Posterior vena cava (tissue), 2 donors: ENCODE measurements at regions not wholly inside any gene's neighbourhood (a gene's known extent, or its start where the extent isn't known, plus 50 kb on each side); places are given as distances from the start of the nearest gene placed in this dataset.

Source experiments
- DNase-seq: peaks from one replicate; pipeline ENCODE4 v3.0.0-alpha.2; 2020; ENCODE audit warnings: low spot score
- intact Hi-C, 2 donors: fragments of 100-400 bp; cut with DNase I; formaldehyde crosslinking; loops; one replicate each; pipeline versions ENCODE4 v1.14.1 to v1.14.2; 2022 to 2023
- donor health status: DM: yes; HTN: yes; CAD: no.
- donor health status: DM: yes; HTN: yes; CAD: no.

GRCh38 chr12:91845365-91845764 lies 300.3 kb downstream of the BTG1 start:
- intact Hi-C loops = no loop called here
- DNase-seq = no peak

- intact Hi-C loops = no loop called here
- no peak for DNase-seq
These were observed 303.8 kb downstream of the BTG1 start for GRCh38 chr12:91841822-91842221.

DNA sequence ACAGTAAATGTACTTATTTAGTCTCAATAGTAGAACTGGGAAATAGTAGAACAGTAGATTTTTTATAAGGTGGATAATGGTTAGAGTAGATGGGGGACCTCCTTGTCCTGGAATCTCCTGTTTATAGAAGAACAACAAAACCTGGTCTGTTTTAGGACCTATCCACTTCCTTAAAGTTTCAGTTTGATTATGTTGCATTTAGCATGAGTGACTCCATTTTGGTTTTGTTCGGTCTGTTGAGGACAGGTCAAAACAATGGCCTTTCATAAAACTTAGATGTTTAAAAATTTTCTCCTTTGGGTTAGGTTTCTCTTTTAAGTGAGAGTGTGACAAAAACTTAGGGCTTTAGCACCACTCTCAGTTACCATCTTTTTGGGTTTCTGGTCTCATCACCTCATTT lies 308.9 kb downstream of the BTG1 start:
- DNase-seq = no peak
- intact Hi-C loops = no loop called here

DNA sequence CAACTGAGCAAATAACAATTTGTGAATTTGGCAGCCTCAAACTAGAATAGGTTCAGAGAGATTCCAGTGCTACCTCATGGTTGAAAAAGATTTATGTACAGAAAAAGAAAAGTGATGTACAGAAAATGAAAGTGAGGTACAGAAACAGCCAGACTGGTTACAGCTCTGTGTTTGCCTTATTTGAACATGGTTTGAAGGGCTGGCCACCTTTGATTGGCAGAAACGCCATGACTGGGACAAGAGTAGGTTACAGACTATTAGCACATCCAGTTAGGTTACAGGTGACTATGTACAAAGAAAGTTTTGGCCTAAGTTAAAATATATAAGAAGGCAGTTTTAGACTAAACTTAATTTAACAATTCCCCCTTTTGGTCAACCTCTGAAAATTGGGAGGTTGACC lies 309.4 kb downstream of the BTG1 start:
- intact Hi-C loops = no loop called here

DNA sequence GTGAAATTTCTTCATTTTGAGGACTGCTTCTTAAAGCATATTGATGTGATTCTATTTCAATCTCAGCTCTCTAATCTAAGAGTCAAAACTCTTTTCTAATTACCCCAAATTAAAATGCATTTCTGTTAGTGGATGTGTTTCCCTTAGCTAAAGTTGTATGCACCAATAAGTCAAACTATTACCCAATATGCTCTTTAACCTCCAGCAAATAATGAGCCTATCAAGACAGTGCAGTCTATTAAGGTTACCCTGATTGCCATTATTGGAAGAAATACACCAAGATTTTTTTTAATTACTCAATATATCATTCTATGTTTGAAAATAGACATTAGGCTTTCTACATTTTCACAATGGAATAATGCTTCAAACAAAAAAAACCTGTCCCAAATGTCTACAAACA lies 310.0 kb downstream of the BTG1 start:
- no peak for DNase-seq
- intact Hi-C loops = no loop called here

More for the DNA sequence above, 309.4 kb downstream of the BTG1 start:
- DNase-seq = no peak

DNA sequence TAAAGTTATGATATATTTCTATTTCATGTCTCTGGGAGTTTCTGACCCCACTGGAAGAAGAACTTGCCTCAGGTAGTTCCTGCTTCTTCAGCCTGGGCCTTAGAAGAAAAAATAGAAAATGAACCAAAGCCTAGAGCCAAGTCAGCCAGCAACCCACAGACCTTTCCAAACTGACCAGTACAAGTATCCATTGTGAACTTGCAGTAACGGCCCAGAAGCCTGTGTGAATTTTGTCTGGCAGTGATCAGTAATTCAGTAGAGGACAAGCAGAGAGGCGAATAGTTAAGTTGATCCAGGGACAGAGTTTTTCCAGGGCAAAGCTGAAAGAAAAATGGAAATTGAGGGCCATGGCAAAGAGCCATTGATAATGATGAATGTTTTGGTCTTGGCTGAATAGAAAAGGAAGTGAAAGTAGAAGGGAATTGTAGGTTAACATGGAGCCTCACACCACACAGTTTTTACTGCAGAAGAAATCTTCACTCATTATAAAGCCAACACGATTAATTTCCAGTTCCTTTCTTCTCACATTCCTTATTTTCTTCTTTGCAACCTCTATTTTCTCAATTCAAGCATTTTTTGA lies 311.8 kb downstream of the BTG1 start:
- no peak for DNase-seq
- intact Hi-C loops = no loop called here

- DNase-seq = no peak
- intact Hi-C loops = no loop called here
These were observed 319.6 kb downstream of the BTG1 start for GRCh38 chr12:91825999-91826398.

GRCh38 chr12:91824991-91825390 lies 320.7 kb downstream of the BTG1 start:
- intact Hi-C loops = no loop called here
- no peak for DNase-seq

GRCh38 chr12:91819132-91819447 lies 326.6 kb downstream of the BTG1 start:
- DNase-seq = no peak
- intact Hi-C loops = loop anchor here in 1 of 2 donors (10.0 kb wide), 1 partner anchor 326 kb away; the partner anchor contains the start of gene BTG1

DNA sequence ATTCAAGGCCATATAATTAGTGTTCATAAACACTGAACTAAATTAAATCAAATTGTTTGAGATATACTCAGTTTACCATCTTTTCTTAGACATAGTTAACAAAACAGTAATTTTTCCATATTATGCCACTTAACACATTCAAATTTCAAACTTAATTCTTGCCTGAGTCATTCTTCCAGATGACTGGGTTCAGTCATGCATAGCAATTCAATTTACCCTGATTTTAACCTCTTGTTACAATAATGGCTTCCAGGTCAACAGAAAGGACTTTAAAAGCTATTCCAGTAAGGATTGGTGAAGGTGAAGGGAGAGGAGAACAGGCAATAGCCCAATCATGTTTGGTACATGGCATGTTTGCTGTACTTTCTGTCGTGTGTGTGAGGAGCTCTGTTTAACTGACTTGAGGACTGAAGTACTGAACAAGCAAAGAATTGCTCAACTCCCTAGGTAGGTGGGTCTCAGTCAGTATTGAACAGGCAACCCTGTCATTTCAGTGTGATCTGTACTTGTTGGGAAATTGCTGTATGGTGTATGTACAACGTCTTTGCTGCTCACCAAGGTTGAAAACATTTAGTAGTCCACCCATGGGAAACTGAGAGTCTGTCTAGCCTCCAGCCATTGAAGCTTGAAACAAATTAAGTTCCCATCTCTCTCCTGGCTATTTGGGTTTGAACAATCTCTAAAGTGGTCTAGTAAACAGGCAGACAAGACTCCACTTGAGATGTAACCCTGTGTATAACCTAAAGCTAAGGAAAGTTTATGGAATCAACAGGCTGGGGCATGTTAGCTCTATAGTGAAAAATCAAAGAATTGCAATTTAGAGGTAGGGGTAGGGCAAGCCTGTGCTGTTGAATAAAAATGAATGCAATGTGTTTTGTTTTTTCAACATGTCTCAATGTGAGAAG lies 327.2 kb downstream of the BTG1 start:
- DNase-seq = no peak
- intact Hi-C loops = loop anchor here in 1 of 2 donors (10.0 kb wide), 1 partner anchor 326 kb away; the partner anchor contains the start of gene BTG1

GRCh38 chr12:91817517-91817916 lies 328.1 kb downstream of the BTG1 start:
- intact Hi-C loops = loop anchor here in 1 of 2 donors (10.0 kb wide), 1 partner anchor 327 kb away; the partner anchor contains the start of gene BTG1
- DNase-seq = no peak

DNA sequence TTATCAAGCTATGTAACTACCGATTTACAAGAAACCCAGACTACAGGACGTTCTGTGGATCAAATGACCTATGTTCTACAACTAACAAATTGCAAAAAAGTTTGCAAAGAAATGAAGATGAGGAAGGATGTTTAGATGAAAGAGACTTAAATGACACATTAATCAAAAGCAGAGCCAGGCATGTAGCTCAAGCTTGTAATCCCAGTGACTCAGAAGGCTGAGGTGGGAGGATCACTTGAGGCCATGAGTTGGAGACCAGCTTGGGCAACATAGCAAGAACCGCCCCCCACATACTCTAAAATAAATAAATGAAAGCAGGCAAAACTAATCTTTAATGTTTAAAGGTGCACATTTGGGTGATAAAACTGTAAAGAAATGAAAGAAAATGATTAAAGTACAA lies 331.9 kb downstream of the BTG1 start:
- intact Hi-C loops = loop anchor here in 1 of 2 donors (10.0 kb wide), 1 partner anchor 331 kb away; the partner anchor contains the start of gene BTG1
- no peak for DNase-seq

DNA sequence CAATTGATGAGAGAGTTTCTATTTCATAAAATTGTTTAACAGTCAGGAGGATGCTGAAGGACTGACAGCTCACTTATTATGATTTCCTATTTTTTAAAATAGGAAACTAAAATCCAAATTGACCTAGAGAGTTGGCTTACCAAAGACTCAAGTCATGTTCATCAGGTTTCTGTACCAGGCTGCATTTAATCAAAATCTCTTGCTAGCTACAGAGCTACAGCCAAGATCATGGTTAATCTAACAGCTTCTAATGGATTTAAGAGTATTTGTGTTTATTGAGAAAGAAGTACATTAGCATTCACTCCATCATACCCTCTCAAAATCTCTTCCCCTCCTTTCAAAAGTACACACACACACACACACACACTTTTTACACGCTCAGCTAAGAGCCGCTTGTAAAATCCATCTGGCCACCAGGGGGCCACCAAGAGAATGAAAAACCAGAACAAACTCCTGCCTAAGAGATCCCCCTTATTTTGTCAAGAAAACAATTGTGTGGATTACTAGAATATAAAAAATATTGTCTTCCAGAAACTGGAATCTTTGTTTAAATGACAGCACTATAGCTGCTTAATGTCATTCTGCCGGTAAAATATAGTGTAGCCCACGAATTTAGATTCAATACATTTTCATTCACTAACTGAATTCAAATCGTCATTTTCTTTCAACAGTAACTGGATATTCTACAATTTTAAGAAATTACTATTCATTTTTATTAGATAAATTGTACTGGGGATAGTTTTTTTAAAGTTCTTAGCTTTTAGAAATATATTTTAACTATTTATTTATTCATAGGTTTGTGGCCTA lies 334.0 kb downstream of the BTG1 start:
- DNase-seq = peak; percentile 90
- intact Hi-C loops = loop anchor here in 1 of 2 donors (10.0 kb wide), 1 partner anchor 333 kb away; the partner anchor contains the start of gene BTG1

- DNase-seq = no peak
- intact Hi-C loops = loop anchor here in 1 of 2 donors (10.0 kb wide), 1 partner anchor 334 kb away; the partner anchor contains the start of gene BTG1
These were observed 334.9 kb downstream of the BTG1 start for GRCh38 chr12:91810531-91811451.

DNA sequence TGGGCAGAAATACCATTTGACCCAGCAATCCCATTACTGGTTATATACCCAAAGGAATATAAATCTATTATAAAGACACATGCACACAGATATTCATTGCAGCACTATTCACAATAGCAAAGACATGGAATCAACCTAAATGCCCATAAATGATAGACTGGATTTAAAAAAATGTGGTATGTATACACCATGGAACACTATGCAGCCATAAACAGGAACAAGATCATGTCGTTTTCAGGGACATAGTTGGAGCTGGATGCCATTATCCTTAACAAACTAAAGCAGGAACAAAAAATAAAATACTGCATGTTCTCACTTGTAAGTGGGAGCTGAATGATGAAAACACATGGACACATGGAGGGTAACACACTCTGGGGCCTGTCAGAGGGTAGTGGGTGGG lies 335.6 kb downstream of the BTG1 start:
- intact Hi-C loops = loop anchor here in 1 of 2 donors (10.0 kb wide), 1 partner anchor 335 kb away; the partner anchor contains the start of gene BTG1
- no peak for DNase-seq

GRCh38 chr12:91805031-91805430 lies 340.6 kb downstream of the BTG1 start:
- DNase-seq = no peak
- intact Hi-C loops = no loop called here

GRCh38 chr12:91804533-91804932 lies 341.1 kb downstream of the BTG1 start:
- intact Hi-C loops = no loop called here
- no peak for DNase-seq

DNA sequence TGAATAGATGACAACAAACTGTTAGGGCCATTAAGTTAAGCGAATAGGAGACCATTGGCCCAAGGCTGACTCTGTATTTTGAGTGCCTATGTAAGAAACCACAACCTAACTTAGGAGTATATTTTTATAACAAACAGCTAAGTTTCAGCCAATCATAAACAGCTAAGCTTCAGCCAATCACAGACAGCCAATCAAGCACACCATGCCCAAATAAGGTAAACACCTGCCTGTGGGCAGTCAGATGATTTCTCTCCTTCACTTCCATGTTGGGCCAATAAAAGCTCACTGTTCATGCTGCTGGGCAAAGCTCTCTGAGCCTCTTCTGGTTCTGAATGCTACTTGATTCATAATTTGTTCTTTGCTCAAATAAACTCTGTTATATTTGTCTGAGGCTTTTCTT lies 344.6 kb downstream of the BTG1 start:
- intact Hi-C loops = no loop called here

DNA sequence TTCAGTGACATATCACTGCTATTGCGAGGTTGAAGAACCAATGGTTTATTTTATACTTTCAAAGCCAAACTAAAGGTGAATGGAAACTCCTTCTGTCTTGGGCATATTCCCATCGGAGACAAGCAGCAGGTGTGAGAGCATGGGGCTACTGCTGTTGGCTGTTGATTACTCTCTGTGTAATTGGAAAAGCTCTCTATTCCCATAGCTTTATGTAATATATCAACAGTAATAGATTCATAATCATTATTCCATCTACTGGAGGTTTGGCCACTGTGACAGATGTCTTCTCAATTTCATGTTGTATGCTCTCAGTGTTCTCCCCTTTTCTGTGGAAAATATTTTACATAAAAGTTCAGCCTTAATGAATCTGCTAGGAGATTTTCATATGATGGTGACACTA lies 352.0 kb downstream of the BTG1 start:
- no peak for DNase-seq
- intact Hi-C loops = no loop called here

More for the DNA sequence above, 344.6 kb downstream of the BTG1 start:
- no peak for DNase-seq
